ENCODE measurements at regions not wholly inside any gene's neighbourhood (a gene's known extent, or its start where the extent isn't known, plus 50 kb on each side); places are given as distances from the start of the nearest gene placed in this dataset.
"Not testable (repeated sequence)": the region's sequence is repeated elsewhere in the genome, so short reads cannot be mapped to it uniquely, and the experiment has no call there.

DNA sequence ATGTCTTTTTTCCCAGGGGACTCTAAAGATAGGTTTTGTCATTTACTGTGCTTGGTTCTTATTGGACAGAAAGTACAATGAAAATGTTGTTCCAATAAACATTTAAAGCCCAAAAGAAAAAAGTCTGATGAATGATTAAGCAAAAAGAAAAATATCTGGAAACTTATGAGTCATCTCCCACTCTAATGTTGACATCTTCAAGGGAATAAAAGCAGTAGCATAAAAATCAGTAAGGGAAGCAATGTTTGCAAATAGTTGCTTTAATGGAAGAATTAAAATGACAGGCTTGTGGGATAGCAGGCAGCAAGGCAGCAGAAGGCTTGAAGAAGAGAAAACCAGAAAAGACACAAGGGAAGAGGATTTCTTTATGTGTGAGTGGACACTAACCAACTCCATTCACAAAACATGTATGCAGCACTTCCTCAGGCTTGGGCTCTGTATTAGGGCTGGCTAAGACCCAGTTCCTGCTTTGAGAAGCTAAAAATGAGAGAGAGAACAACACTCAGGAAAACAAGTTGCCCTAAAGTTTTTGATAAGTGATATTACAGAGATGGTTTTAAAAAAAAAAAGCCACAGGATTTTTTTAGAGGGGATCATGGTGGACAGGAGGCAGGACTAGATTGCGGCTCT, 263.2 kb upstream of the NT5E start:
- DNase-seq, result no peak

DNA sequence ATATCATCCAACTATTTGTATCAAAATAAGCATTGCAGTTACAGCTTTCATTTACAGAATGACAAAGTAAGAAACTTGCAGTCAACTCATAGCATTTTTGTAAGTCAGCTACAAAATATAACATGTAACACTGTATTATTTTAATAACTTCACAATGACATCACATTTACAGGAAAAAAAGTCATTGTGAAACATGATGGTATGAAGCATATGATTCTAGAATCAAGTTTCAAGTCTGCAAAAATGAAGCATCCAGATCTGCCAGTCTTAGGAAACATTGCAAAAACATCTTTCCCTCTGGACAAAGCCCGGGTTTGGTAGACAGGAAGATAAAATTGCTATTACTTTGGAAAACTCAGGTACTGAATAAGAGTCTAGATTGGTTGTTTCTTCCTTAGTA, 263.9 kb upstream of the NT5E start:
- DNase-seq, result no peak

DNA sequence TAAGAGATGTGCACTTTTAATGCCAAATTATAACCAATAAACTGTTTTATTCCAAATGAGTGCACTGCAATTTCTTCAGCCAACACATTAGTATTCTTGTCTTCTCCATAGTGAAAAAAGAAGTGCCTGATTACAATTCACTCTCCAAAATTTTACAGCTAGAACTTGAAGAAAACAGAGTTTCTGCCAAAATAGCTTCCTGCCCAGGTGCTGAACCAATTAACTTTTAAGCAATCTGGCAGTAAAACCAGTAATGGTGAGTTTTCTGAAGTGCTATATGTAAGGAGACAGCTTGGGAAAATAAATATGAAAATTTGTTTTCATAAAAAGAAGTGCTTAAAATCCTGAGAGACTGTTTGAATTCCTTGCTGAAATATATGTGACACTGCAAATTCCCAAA, 266.0 kb upstream of the NT5E start:
- no peak for DNase-seq

DNA sequence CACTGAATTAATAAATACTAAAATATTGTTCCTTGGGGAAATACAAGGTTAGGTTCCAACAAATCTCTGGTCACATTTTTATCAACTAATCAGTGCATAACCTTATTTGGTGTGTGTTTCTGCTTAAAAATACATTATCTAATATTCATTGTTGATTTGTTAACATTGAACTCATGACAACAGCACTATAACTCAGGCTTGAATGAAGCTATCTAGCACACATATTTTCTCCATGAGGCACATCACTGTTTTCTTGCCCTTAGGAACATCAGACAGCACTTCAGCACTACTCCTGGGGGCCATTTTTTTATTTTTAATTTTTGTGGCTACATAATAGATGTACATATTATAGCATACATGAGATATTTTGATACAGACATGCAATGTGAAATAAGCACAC, 277.2 kb upstream of the NT5E start:
- no peak for DNase-seq

DNA sequence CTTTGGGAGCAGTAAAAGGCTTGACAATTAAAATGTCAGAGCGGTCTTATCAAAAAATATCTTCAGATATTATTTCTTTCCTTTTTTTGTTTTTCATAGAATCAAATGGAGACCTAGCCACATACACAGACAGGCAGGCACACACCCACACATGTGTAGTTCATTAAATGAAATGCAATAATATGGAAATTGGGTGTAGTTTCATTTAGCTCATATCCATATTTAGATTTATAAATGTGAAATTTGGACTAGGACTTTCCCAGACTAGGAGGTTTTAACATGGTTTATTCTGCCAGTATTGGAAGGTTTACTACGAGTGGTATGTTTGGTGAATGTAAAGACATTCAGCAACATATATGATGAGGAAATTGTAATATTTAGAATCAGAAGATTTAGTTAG, 277.7 kb upstream of the NT5E start:
- no peak for DNase-seq

DNA sequence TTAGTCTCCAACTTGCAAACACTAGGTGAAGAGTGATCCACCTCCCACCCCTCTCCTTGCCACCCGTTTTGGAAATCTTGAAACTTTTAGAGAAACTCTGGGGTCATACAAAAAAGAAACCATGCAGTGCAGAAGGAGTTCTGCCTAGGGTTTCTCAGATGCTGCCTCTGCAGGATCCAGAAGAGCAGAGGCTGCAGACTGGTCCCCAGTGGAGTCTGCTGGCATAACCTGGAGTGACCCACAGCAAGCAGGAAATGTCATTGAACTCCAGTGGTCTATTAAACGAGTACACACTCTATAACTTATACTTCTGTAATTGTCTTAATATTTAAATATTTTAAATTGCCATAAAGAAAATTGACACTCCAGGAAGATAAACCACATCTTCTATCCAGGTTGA, 280.7 kb upstream of the NT5E start:
- no peak for DNase-seq

DNA sequence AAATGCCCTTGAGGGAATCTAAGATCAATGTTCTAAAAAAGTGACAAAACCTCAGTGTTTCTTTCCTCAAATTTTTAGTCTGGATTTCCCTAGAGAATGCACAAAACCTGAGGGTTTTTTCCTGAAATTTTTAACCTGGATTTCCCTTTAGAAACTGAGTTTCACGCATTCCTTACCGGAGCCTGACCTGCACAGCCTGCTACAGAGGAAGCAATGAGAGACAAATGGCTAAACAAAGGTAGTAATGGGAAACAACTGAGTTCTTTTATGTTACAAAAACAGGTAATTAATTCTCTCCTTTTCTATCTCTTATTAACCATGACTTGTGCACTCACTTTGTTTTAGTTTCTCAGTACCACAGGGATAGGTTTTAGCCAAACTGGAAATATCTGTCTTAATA, 281.7 kb upstream of the NT5E start:
- no peak for DNase-seq

DNA sequence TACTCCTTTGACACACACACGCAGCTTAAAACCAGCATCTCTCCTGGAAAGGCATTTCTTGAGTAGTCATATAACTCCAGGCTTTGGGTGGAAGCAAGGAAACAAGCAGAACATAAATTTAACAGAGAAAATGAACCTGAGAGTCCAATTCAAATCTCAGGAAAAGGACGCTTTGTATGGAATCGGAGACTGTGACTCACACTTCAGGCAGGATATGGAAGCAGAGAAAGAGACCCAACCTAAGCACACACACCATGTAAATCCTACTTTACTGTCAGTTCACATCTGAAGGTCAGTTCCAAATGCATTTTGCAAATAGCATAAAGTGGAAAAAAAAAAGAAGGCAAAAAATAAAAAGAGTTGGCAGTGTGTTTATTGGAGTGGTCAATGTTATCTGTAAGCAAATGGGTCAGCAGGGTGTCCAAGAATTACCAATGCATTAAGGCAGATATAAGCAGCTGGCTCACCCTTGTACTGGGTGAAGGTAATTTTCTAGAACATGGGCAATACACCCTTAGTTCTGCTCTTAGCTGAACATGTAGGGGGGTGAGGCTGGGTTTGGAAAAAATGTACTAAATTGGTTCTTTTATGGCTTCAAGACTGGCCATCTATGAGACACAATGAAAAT, 283.7 kb upstream of the NT5E start:
- DNase-seq, result no peak

DNA sequence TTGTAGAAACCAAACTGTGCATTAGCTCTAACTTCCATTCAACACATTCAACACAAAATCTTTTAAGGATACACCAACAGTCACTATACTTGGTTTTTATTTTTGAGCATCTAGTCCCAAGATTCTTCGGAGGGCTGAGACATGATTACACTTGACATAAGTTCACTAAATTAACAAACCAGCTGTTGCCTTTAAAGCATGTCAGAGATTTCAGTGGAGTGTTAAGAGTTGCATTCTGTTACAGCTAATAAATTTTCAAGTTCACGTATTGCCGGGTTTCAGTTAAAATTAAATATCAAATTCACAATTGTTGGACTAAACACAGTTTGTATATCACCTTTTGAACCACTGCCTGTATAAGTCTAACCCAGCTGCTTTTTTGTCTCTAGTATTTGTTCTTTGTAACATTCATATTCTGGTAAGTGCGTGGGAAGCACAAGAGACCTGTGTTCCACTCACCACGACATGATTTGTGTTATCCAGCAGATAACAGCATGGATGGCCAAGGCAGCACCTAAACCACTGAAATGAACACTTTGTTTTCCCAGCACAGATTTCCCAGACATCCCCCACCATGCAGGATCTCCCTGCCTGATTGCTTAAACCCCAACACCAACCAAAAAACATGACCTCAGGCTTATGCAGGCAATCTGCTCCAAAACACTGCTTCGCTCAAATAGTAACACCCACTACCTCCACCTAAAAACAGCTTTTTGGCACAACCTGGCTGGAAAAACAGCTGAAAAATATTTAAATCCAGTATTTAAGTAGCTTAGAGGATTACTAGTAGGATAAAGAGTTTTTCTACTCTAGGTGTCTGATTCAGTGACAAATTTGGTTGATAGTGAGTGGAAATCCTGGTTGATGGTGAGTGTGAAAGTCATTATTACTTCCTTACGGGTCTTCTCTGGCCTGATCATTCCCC, 286.5 kb upstream of the NT5E start:
- no peak for DNase-seq

DNA sequence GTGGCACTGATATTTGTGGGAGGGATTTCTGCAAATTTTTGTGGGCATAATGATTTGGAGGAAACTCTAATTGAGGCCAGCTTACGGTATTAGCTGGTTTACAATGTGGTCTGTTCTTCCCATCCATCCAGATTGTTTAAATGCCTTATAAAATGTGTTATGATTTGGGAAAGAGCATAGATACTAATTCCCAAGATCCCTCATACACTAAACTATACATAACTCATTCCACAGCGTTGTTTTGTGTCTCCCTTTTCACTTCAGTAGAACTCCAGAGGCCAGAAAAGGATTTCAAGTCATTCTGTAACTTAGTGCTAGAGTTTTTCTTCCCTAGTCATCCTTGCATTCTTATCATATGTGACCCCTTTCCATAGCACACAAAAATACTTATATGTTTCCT, 292.6 kb upstream of the NT5E start:
- no peak for DNase-seq

DNA sequence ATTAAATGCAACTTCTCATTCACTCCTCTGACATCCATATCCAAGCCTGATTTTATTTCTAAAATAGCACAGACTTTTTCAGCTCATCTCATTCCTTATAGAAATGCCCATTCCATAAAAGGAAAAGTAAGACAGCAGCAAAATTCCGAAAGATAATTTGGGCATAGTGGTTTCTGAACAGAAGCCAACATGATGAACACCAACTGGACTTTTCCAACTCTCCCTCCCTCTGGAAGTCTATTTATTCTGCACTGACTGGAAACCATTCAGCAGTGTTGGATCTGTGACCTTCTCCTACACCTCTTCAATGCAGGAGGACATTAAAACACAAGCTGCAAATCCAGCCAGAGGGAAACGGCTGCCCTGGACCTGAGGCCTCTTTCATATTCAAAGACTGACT, 306.2 kb upstream of the NT5E start:
- DNase-seq, result no peak

DNA sequence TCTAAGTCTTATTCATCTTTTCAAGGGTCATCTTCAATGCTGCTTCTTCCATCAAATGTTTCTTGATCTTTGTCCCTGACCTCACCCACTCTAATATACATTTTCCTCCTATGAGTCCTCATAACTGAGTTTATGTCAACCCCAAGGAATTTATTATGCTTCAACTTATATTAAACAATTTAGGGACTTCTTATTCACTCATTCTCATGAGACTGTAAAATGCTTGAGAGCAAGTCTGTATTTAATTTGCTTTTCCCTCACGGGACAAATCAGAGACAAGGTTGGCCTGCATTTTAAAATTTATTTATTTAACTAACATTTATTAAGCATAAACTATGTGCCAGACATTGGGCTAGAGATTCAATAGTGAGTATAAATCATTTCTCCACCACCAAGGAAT, 312.0 kb upstream of the NT5E start:
- no peak for DNase-seq

DNA sequence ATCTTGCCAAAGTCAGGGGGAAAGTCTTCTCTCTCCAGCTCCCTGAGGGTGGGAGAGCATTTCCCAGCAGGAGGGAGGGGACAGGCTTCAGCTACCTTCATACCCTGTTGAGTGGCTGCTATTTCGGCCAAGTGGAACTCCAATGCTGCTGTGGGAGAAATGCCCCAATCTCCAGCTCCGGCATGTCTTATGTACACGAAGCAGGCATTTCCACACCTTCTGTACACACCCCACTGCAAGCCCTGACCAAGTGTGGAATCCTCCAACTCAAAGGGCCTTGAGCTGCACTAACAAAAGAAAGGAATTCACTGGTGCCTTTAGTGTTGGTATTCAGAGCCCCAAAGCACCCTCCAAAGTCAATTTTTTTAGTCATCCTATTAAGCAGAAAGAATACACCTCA, 313.6 kb upstream of the NT5E start:
- DNase-seq, result no peak

DNA sequence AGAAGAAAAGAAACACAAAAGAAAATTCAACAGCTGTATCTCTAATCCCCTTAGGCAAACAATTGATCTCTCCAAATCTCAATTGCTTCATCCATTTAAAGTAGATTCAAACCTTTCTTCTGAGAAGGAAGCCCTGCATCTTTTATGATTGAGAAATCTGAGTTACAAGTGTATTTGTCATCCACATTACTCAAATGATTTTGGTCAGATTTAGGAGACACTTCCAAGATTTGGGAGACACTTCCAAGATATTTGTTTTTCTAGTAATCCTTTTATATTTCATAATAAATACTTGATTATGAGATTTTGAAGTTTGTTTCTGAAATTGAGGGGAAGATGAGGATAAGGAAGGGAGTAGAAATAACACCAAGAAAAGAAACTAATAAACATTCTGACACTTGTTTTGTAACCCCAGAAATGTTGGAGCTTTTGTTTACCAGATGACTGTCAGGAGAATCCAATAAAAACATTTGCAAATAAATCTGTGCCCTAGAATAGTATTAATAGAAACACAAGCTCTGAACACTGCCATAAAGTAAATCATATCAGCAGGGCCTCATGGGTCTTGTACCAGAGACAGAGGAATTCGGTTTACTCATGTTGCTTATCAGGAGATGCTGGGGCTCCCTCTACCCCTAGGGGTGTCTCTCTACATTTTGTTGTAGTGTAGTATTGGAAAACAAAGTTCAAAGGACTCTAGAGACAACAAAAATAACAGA, 314.3 kb upstream of the NT5E start:
- DNase-seq, result no peak

DNA sequence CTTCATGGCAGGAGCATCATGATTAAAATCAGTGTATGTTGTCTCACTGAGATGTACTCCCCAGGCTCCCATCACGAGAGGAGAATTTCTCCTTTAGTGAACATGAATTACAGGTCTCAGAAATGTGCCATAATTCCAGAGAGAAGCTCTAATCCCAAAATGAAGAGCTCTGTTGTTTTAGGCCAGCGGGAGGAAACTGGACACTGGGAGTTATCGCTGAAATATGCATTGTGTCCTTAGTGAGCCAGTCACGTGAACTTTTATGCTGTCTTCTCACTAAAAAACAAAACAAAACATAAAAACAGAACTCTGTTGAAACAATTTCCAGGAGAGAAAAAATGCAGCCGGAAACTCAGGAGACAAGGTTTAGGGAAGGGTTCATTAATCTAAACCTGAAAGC, 315.7 kb upstream of the NT5E start:
- no peak for DNase-seq

DNA sequence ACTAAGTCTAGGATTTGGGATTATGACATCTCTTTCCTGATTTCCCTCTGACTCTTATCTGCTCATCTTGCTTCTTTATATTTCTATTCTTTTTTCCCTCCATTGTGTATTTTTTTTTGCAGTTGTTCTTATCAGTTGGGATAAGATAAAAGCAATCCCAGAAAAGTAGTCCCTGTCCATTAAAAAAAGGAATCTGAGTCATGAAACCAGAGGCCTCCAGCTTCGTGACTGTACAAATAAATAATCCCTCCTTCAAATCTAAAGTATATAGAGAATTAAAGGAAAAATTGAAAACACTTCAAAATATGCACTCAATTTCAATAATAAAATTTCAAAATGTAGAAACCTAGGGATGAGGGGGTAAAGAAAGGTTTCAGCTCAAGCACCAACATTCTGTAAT, 317.8 kb upstream of the NT5E start:
- DNase-seq, result no peak

DNA sequence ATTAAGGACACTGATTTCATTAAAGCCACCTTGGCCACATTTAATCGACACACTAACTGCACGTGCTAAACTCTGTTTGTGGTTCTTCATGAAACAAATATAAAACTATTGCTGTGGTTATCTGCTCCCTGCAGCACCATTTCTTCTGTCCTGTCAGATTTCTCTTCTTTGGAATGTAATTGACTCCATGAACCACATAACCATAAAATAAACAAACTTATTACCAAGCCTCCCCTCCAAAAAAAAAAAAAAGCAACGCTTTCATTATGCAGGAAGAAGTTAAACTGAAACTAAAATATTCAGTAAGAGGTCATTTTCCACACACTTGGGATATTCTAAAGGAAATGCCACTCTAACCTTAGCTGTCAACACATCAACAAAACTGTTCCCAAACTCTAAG, 319.1 kb upstream of the NT5E start:
- DNase-seq, result no peak

DNA sequence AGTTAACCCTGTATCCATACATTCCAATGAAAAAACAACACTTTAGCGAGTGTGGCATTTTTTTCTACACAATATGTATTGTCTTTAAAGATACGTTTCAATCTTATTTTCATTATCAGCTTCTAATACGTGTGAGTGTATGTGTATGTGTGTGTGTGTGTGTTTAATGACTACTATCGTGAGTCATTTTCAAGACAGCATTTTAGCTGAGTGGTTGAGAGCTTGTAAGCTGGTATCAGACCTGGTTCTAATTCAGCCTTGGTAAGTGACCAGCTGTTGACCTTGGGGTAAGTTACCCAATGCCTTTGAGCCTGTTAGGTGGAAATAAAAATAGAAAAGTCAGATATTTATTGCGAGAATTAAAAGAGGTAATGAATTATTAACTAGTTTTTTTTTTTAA, 320.0 kb upstream of the NT5E start:
- no peak for DNase-seq

DNA sequence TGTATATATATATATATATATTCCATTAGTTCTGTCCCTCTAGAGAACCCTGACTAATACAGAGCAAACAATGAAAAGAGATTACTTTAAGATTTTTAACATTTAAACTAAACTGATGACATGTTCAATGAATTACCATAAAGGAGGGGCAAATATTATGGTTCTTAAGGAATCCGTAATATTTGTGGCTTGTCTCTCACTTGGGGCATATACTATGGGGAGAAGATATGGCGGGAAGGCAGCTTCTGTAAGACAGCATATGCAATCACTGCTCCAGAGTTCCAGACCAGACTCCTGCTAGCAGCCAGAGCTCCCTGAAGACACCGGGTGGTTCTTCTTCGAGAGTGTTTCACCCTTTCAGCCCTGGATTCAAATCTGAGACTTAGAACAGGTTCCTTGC, 321.1 kb upstream of the NT5E start:
- no peak for DNase-seq

DNA sequence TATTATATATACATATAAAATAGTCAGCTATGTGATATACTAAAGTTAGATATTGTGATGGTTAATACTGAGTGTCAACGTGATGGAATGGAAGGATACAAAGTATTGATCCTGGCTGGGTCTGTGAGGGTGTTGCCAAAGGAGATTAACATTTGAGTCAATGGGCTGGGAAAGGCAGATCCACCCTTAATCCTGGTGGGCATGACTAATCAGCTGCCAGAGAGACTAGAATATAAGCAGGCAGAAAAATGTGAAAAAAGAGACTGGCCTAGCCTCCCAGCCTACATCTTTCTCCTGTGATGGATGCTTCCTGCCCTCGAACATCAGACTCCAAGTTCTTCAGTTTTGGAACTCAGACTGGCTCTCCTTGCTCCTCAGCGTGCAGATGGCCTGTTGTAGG, 321.6 kb upstream of the NT5E start:
- not testable (repeated sequence) for DNase-seq

DNA sequence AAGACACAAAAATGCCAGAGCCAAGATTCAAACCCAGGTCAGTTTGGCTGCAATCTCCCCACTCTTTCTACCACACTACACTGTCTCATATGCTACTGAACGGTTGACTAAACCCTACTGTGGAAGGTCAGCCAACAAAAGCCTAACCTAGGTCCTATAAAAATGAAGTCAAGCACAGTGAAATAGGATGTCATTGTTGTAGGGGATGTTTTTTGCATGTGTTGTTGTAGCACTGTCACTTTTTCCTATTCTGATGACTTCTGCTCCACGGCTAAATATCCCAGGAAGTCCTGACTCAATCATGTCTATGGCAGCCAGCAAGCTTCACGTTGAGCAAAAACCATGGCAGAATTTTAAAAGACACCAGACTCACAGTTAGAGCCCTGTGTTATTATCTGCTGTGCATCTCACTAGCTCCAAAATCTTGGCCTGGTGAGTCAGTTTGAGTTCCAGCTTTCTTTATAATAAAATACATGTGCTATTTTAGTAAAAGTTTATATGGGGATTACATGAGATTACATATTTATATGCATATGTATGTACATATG, 322.1 kb upstream of the NT5E start:
- DNase-seq, result no peak

DNA sequence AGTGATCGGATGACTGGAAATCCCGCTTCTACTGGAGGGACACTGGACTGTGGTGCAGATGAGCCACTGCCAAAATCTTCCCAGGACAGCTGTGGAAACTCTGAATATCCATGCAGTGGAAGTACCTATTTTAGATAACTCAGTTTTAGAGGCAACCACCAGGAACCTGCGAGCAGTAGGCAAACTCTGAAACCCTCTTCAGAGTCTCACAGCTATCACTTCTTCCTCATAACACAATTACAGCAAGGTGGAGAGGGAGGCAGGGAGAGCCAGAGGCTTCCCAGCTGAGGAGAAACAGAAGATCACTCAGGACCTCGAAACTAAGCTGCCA, 322.8 kb upstream of the NT5E start:
- DNase-seq, result no peak

DNA sequence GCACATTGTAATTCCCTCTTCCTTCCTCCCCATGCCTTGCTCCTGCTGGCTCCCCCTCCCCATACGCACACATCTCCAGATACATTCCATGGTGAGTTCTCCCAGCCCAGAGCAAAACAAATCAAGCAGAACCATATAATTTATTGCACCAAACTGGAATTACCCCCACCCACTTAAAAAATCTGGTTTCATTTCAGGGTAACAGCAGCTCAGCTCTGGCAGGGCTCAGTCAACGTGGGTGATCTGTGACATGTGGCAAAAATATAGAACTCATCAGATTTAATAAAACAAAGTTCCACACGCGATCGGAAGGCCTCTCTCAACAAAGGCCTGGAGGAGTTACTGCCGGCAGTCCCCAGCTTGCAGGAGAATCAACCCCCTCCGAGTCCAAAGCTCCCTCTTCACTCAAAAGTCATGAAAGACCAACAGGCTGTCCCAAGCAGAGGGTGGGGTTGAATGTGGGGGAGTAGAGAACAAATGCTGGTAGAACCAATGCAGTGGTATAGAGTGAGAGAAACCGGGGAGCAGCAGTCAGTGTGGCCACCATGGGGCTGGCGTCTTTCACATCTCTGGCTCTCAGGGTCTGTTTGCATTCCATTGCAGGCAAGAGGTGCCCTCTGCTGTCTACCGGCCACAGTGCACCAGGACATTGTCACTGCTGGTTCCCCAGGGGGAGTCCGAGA, 323.3 kb upstream of the NT5E start:
- DNase-seq, result peak; percentile 20

All from RPMI8226 (cell line).